D721Med (cell line): ENCODE measurements at regions not wholly inside any gene's neighbourhood (a gene's known extent, or its start where the extent isn't known, plus 50 kb on each side); places are given as distances from the start of the nearest gene placed in this dataset.

Experiments used
- DNase-seq: peaks from one replicate; pipeline ENCODE4 v3.0.0; 2011; ENCODE audit warnings: low spot score; ENCODE audit not compliant: insufficient read length
- FAIRE-seq: peaks from 2 replicates; lab custom pipeline; 2011; peaks lifted over from hg19 to GRCh38; lab: Jason Lieb, UNC
- CTCF ChIP-seq: IDR thresholded peaks from 2 replicates; pipeline ENCODE4 v1.5.1; 2012; ENCODE audit warnings: mild to moderate bottlenecking, control low read depth; ENCODE audit not compliant: insufficient read depth; ENCODE audit errors: missing control alignments

- DNase-seq (no peak), FAIRE-seq (no peak)
- TF ChIP-seq CTCF, result no peak
These were observed 209.8 kb downstream of the CSNK1G3 start for GRCh38 chr5:123721675-123722276.

GRCh38 chr5:123720955-123721354, 209.0 kb downstream of the CSNK1G3 start:
- DNase-seq (no peak), FAIRE-seq (no peak)
- no peak for TF ChIP-seq CTCF

GRCh38 chr5:123720339-123720738, 208.4 kb downstream of the CSNK1G3 start:
- no peak for DNase-seq
- no peak for FAIRE-seq
- TF ChIP-seq CTCF, result no peak

GRCh38 chr5:123719004-123719403, 207.0 kb downstream of the CSNK1G3 start:
- no peak for TF ChIP-seq CTCF
- DNase-seq (no peak), FAIRE-seq (no peak)

- DNase-seq, result no peak
- TF ChIP-seq CTCF, result no peak
- no peak for FAIRE-seq
These were observed 206.3 kb downstream of the CSNK1G3 start for GRCh38 chr5:123718238-123718637.

GRCh38 chr5:123717139-123717538, 205.2 kb downstream of the CSNK1G3 start:
- FAIRE-seq, result no peak
- DNase-seq, result no peak
- no peak for TF ChIP-seq CTCF

GRCh38 chr5:123710031-123710430, 198.1 kb downstream of the CSNK1G3 start:
- no peak for TF ChIP-seq CTCF
- FAIRE-seq (no peak), DNase-seq (no peak)
